RWPE2 (cell line): ENCODE measurements at regions not wholly inside any gene's neighbourhood (a gene's known extent, or its start where the extent isn't known, plus 50 kb on each side); places are given as distances from the start of the nearest gene placed in this dataset.
A peak's percentile ranks its signal among the peaks of the same experiment; 100 is the strongest.

Source experiments
- ATAC-seq: fragments of 200-7000 bp; cut with Tn5 transposase; 3 replicates; pipeline ENCODE4 v1.9.1; 2021; ENCODE audit warnings: low read depth
- DNase-seq: peaks from one replicate; pipeline ENCODE4 v3.0.0-alpha.2; 2020; ENCODE audit warnings: low spot score
- H3K27ac ChIP-seq: fragments of 450-650 bp; 2 replicates; pipeline ENCODE4 v1.5.1; 2017; ENCODE audit warnings: mild to moderate bottlenecking; ENCODE audit not compliant: poor library complexity, severe bottlenecking
- H3K27me3 ChIP-seq: fragments of 250-450 bp; sonication (Bioruptor Pico); 2 replicates; pipeline ENCODE4 v1.5.1; 2021; ENCODE audit warnings: mild to moderate bottlenecking, moderate library complexity; ENCODE audit not compliant: insufficient read depth, poor library complexity, severe bottlenecking
- H3K36me3 ChIP-seq: fragments of 250-450 bp; sonication (Bioruptor Pico); 2 replicates; pipeline ENCODE4 v1.5.1; 2020; ENCODE audit warnings: low read depth, mild to moderate bottlenecking, moderate library complexity
- H3K4me1 ChIP-seq: fragments of 250-450 bp; sonication (Bioruptor Pico); 2 replicates; pipeline ENCODE4 v1.5.1; 2021; ENCODE audit warnings: mild to moderate bottlenecking, moderate library complexity; ENCODE audit not compliant: insufficient read depth, poor library complexity, severe bottlenecking
- H3K4me3 ChIP-seq: fragments of 250-450 bp; sonication (Bioruptor Pico); 2 replicates; pipeline ENCODE4 v1.5.1; 2021; ENCODE audit warnings: mild to moderate bottlenecking, moderate library complexity; ENCODE audit not compliant: severe bottlenecking
- H3K9me3 ChIP-seq: fragments of 250-450 bp; sonication (Bioruptor Pico); 2 replicates; pipeline ENCODE4 v1.5.1; 2021; ENCODE audit warnings: mild to moderate bottlenecking, moderate library complexity; ENCODE audit not compliant: severe bottlenecking
- TF ChIP-seq, protein P1 (sequence below): fragments of 450-650 bp; IDR thresholded peaks from one replicate; pipeline ENCODE4 v1.5.1; 2017; ENCODE audit warnings: mild to moderate bottlenecking, moderate library complexity; ENCODE audit not compliant: poor library complexity, severe bottlenecking

DNA sequence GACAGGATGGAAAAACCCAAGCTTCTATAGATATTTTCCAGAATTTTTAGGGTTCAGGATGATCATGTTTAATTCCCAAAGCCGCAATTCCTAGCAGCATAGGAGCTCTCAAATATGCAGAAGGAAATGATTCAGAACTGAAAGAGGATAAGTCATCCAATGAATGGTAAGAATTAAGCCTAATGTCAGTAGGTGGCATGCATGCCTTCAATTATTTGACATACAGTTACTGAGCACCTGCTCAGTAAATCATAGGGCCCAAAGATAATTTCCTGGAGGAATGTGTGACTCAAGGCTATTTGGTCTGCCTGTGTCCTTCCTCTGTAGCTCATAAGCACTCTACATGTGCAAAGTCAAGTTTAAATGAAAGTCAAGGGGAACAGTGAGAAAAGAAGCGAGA is 116.8 kb upstream of the SLC38A4 start:
- ATAC-seq = peak; percentile 93
- Histone ChIP-seq H3K27me3 (no peaks in the 10 kb centered on the region), H3K36me3 (no peaks in the 10 kb centered on the region), H3K4me1 (peaks cover 32% of the 10 kb centered on the region), H3K4me3 (no peak overlapping the region), H3K9me3 (no peaks in the 10 kb centered on the region), H3K27ac (peak overlapping the region; percentile 49)
- TF ChIP-seq, protein P1, sequence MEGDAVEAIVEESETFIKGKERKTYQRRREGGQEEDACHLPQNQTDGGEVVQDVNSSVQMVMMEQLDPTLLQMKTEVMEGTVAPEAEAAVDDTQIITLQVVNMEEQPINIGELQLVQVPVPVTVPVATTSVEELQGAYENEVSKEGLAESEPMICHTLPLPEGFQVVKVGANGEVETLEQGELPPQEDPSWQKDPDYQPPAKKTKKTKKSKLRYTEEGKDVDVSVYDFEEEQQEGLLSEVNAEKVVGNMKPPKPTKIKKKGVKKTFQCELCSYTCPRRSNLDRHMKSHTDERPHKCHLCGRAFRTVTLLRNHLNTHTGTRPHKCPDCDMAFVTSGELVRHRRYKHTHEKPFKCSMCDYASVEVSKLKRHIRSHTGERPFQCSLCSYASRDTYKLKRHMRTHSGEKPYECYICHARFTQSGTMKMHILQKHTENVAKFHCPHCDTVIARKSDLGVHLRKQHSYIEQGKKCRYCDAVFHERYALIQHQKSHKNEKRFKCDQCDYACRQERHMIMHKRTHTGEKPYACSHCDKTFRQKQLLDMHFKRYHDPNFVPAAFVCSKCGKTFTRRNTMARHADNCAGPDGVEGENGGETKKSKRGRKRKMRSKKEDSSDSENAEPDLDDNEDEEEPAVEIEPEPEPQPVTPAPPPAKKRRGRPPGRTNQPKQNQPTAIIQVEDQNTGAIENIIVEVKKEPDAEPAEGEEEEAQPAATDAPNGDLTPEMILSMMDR = peak; percentile 32
- DNase-seq = no peak

DNA sequence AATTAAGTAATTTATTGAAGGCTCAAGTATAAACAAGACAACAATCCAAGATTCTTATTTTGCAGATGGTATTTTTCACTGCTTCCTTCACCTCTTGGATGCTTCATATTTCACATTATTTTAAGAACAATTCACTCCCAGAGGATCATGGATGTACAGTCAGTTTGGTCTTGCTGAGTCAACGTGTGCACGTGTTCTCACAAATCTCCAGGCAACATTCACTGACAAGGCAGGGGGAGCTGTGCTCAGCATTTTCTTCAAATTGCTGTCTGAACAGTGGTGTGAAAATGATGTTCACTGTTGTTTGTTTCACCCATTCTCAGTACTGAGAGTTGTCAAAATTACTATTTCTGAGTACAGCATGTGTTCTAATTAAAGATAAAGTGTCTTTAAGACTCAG is 118.3 kb upstream of the SLC38A4 start:
- H3K27ac ChIP-seq = peak overlapping the region; percentile 49
- H3K36me3 ChIP-seq = no peaks in the 10 kb centered on the region
- no peaks in the 10 kb centered on the region for H3K27me3 ChIP-seq
- no peak overlapping the region for H3K4me3 ChIP-seq
- no peak for DNase-seq
- peaks cover 22% of the 10 kb centered on the region for H3K4me1 ChIP-seq
- ATAC-seq = peak; percentile 44; the same call in 2 of the 3 replicates
- H3K9me3 ChIP-seq = no peaks in the 10 kb centered on the region
- TF ChIP-seq, protein P1 = peak; percentile 25

DNA sequence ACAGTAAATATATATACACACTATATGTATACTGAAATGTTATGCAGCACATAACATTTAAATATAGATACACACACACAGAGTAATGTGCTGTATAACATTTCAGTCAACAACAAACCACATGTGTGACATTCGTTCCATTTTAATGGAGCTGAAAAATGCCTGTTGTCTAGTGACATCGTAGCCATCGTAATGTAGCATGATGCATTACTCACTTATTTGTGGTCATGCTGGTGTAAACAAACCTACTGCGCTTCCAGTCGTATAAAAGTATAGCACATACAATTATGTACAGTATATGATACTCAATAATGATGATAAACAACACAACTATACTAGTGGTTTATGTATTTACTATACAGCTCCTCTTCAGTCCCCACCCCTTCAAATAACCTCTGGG is 119.0 kb upstream of the SLC38A4 start:
- H3K27me3 ChIP-seq = no peaks in the 10 kb centered on the region
- H3K4me3 ChIP-seq = no peak overlapping the region
- peaks cover 23% of the 10 kb centered on the region for H3K4me1 ChIP-seq
- H3K9me3 ChIP-seq = no peaks in the 10 kb centered on the region
- TF ChIP-seq, protein P1 = no peak
- H3K27ac ChIP-seq = no peak overlapping the region
- DNase-seq (no peak), ATAC-seq (no peak)
- H3K36me3 ChIP-seq = no peaks in the 10 kb centered on the region

DNA sequence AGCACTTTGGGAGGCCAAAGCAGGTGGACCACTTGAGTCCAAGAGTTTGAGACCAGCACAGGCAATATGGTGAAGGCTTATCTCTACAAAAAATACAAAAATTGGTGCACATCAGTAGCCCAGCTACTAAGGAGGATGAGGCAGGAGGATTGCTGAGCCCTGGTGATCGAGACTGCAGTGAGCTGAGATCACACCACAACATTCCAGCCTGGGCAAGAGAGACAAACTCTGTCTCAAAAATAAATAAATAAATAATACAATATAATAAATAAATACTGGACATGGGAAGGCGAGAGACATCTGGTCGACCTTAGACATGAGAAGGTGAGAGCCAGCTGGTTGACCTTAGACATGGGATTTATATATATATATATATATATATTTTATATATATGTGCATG is 119.8 kb upstream of the SLC38A4 start:
- Histone ChIP-seq H3K27me3 (no peaks in the 10 kb centered on the region), H3K4me3 (no peak overlapping the region), H3K9me3 (no peaks in the 10 kb centered on the region), H3K27ac (no peak overlapping the region), H3K36me3 (no peaks in the 10 kb centered on the region), H3K4me1 (peaks cover 30% of the 10 kb centered on the region)
- DNase-seq (no peak), ATAC-seq (no peak)
- TF ChIP-seq, protein P1 = no peak

DNA sequence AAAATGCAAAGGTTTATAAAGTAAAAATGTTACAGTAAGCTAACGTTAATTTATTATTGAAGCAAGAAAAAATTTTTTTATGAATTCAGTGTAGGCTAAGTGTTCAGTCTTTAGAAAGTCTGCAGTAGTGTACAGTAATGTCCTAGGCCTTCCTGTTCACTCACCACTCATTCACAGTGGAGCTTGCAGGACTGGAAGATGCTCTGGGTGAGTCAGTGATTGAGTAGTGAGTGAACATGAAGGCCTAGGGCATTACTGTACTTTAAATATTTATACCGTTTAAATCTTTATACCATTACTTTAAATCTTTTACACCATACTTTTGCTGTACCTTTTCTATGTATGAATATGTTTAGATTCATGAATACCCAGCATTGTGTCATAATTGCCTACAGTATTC is 120.3 kb upstream of the SLC38A4 start:
- Histone ChIP-seq H3K27me3 (no peaks in the 10 kb centered on the region), H3K36me3 (no peaks in the 10 kb centered on the region), H3K9me3 (no peaks in the 10 kb centered on the region), H3K27ac (no peak overlapping the region), H3K4me3 (no peak overlapping the region), H3K4me1 (peaks cover 30% of the 10 kb centered on the region)
- TF ChIP-seq, protein P1 = no peak
- peak; percentile 84 for ATAC-seq
- no peak for DNase-seq
